Esophagus muscularis mucosa (tissue), 4 donors: ENCODE measurements at regions not wholly inside any gene's neighbourhood (a gene's known extent, or its start where the extent isn't known, plus 50 kb on each side); places are given as distances from the start of the nearest gene placed in this dataset.

ENCODE experiments used
- DNase-seq: peaks from one replicate; pipeline ENCODE4 v3.0.0-alpha.2; 2017; ENCODE audit errors: extremely low spot score
- H3K27ac ChIP-seq, 4 donors: fragments of 200-600 bp; sonication (generic); replicated peaks in 1 of 4; 1 replicate in 3 of 4; 2 replicates in 1 of 4; pipeline ENCODE4 v1.5.1; 2016 to 2019; ENCODE audit warnings: mild to moderate bottlenecking in 1 of 4
- H3K27me3 ChIP-seq, 4 donors: fragments of 200-600 bp; sonication (generic); one replicate each; pipeline versions ENCODE4 v1.5.1 to v1.6.0; 2016 to 2019
- H3K36me3 ChIP-seq, 4 donors: fragments of 200-600 bp; sonication (generic); one replicate each; pipeline ENCODE4 v1.5.1; 2016 to 2019
- H3K4me1 ChIP-seq, 4 donors: fragments of 200-600 bp; sonication (generic); one replicate each; pipeline ENCODE4 v1.5.1; 2016 to 2019
- H3K4me3 ChIP-seq, 4 donors: fragments of 200-600 bp; sonication (generic); 1 replicate in 2 of 4; 2 replicates in 2 of 4; pipeline ENCODE4 v1.5.1; 2016 to 2019; ENCODE audit warnings: mild to moderate bottlenecking in 4 of 4, moderate library complexity in 1 of 4
- H3K9me3 ChIP-seq, 4 donors: fragments of 200-600 bp; sonication (generic); 1 replicate in 3 of 4; 2 replicates in 1 of 4; pipeline ENCODE4 v1.5.1; 2016 to 2019
- CTCF ChIP-seq, 3 experiments: fragments of 200-600 bp in 2 of 3; fragments of 450-650 bp in 1 of 3; sonication (generic) in 2 of 3; IDR thresholded peaks; one replicate each; pipeline ENCODE4 v1.5.1; 2017 to 2019; ENCODE audit warnings: antibody characterized with exemption in 3 of 3, mild to moderate bottlenecking in 2 of 3, moderate library complexity in 1 of 3
- EP300 ChIP-seq: sonication (generic); formaldehyde crosslinking; IDR thresholded peaks from one replicate; pipeline ENCODE4 v1.6.1; 2017; ENCODE audit warnings: antibody characterized with exemption
- POLR2A ChIP-seq: fragments of 450-650 bp; IDR thresholded peaks from one replicate; pipeline ENCODE4 v1.6.1; 2017; ENCODE audit warnings: antibody characterized with exemption, moderate library complexity, mild to moderate bottlenecking, low read depth
- POLR2AphosphoS5 ChIP-seq, 2 donors: sonication (generic); formaldehyde crosslinking; IDR thresholded peaks; one replicate each; pipeline ENCODE4 v1.6.1; 2017; ENCODE audit warnings: antibody characterized with exemption in 2 of 2
- WGBS: methylation state at CpG from one replicate; pipeline ENCODE4 v1.1.5; 2018; 5-methylcytosine and 5-hydroxymethylcytosine counted together
- intact Hi-C: fragments of 100-400 bp; cut with DNase I; formaldehyde crosslinking; loops from one replicate; pipeline ENCODE4 v1.15.1; 2023

DNA sequence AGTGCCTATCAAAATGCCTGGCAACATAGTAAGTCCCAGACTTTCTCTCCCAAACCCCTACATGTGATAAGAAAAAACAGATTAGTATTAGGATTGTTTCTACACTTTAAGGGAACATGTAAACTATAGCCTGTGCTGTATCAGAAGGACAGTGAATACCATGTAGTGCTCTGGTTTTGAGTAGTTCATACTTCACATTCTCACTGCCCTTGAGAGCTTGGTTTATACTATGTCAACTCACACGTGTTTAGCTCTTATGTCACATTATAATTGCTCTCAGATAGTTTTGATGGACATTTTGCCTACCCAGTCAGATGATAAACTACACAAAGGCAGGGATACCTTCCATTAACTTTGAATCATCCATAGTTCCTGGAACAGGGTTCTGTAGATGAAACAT lies 58.0 kb upstream of the PGRMC2 start:
- TF ChIP-seq POLR2A (no peak), CTCF (IDR thresholded peaks at IDR 0.05) (no peak), POLR2AphosphoS5 (IDR thresholded peaks at IDR 0.05) (no peak), EP300 (no peak)
- WGBS: 41% methylated on average over 1 of the region's 1 CpG
- intact Hi-C loops: no loop called here
- no peak for DNase-seq
- Histone ChIP-seq H3K4me1 (peaks cover 14 to 30% (median 24%) of the 10 kb centered on the region in 4 donors), H3K4me3 (no peak overlapping the region), H3K9me3 (no peaks in the 10 kb centered on the region), H3K36me3 (no peaks in the 10 kb centered on the region), H3K27ac (no peak overlapping the region), H3K27me3 (no peaks in the 10 kb centered on the region)

DNA sequence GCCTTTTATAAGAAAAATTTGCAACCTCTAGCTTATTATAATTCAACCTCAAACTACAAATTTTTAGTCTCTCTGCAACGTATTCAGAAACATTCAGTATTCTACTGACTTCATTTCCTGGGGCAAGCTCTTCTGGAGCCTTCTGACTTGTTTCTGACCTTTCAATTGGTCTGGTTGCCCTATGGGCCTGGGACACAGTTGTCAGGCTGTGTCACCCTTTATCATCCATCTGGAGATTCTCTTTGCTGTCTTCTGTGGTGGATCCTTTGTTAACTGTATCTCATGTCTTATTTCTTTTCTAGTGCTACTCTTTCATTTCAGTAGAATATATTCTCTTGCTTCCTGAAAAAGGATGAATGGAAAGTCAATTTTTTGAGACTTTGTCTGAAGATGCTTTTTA lies 55.1 kb upstream of the PGRMC2 start:
- Histone ChIP-seq H3K36me3 (no peaks in the 10 kb centered on the region), H3K4me1 (peaks cover 4 to 8% (median 5%) of the 10 kb centered on the region in 4 donors), H3K9me3 (no peaks in the 10 kb centered on the region), H3K27ac (no peak overlapping the region), H3K4me3 (no peak overlapping the region), H3K27me3 (no peaks in the 10 kb centered on the region)
- DNase-seq: no peak
- 57% methylated on average over 1 of the region's 1 CpG for WGBS
- intact Hi-C loops: no loop called here
- TF ChIP-seq POLR2AphosphoS5 (IDR thresholded peaks at IDR 0.05): no peak
- TF ChIP-seq EP300: no peak
- TF ChIP-seq POLR2A: no peak
- no peak for TF ChIP-seq CTCF (IDR thresholded peaks at IDR 0.05)

GRCh38 chr4:128341634-128342033 lies 54.0 kb upstream of the PGRMC2 start:
- Histone ChIP-seq H3K36me3 (no peaks in the 10 kb centered on the region), H3K4me3 (no peak overlapping the region), H3K9me3 (no peaks in the 10 kb centered on the region), H3K4me1 (no peaks in the 10 kb centered on the region), H3K27ac (no peak overlapping the region), H3K27me3 (no peaks in the 10 kb centered on the region)
- no peak for TF ChIP-seq POLR2A
- no peak for TF ChIP-seq EP300
- no peak for TF ChIP-seq POLR2AphosphoS5 (IDR thresholded peaks at IDR 0.05)
- DNase-seq: no peak
- WGBS: 96% methylated on average over 4 of the region's 4 CpGs
- intact Hi-C loops: no loop called here

DNA sequence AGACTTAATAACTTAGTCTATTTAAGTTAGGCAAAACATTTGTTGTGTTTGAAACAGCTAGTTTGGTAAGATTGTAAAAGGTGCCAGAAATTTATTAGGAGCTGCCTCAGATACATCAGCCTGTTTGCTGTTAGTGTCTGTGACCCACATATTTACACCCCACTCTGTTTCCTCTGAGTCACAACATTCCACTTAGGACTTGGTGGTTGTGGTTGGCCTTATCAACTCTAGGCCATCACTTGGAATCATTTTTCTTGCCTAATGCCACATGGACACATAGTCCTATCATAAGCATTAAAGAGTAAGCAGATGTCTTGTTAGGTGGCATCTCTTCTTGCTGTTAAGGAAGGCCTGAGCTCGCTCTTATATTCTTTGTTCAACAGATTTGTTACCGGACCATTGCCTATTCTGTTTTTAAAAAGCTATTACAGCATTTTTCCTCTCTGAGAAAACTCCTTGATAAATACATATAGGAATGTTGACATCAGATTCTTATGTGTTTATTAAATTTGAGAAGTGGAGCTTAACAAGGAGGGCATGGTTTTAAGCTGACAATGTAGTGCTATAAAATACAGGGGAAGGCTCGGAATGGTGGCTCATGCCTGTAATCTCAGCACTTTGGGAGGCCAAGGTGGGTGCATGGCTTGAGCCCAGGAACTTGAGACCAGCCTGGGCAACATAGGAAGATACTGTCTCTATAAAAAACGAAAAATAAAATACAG lies 51.2 kb upstream of the PGRMC2 start:
- no peaks in the 10 kb centered on the region for H3K36me3 ChIP-seq
- H3K9me3 ChIP-seq: no peaks in the 10 kb centered on the region
- H3K27me3 ChIP-seq: no peaks in the 10 kb centered on the region
- intact Hi-C loops: no loop called here
- H3K4me1 ChIP-seq: no peaks in the 10 kb centered on the region
- 91% methylated on average over 4 of the region's 4 CpGs for WGBS
- H3K4me3 ChIP-seq: no peak overlapping the region
- H3K27ac ChIP-seq: no peak overlapping the region
- no peak for DNase-seq
- TF ChIP-seq POLR2A (no peak), EP300 (no peak), CTCF (IDR thresholded peaks at IDR 0.05) (no peak), POLR2AphosphoS5 (IDR thresholded peaks at IDR 0.05) (no peak)

GRCh38 chr4:128337863-128338262 lies 50.2 kb upstream of the PGRMC2 start:
- H3K9me3 ChIP-seq: no peaks in the 10 kb centered on the region
- H3K27ac ChIP-seq: no peak overlapping the region
- H3K4me3 ChIP-seq: no peak overlapping the region
- intact Hi-C loops: no loop called here
- H3K4me1 ChIP-seq: no peaks in the 10 kb centered on the region
- 98% methylated on average over 2 of the region's 2 CpGs for WGBS
- TF ChIP-seq CTCF (IDR thresholded peaks at IDR 0.05) (no peak), POLR2AphosphoS5 (IDR thresholded peaks at IDR 0.05) (no peak), EP300 (no peak), POLR2A (no peak)
- no peaks in the 10 kb centered on the region for H3K27me3 ChIP-seq
- no peaks in the 10 kb centered on the region for H3K36me3 ChIP-seq
- DNase-seq: no peak
